Stimulated activated CD8-positive, alpha-beta memory T cell treated with anti-CD3 and anti-CD28 coated beads, Interleukin-7, amount 100 ng/mL, for 48 hours (primary cell): ENCODE measurements at regions not wholly inside any gene's neighbourhood (a gene's known extent, or its start where the extent isn't known, plus 50 kb on each side); places are given as distances from the start of the nearest gene placed in this dataset.
"Not testable (repeated sequence)": the region's sequence is repeated elsewhere in the genome, so short reads cannot be mapped to it uniquely, and the experiment has no call there.

Experiments used
- DNase-seq, 2 donors: peaks; one replicate each; pipeline ENCODE4 v3.0.0-alpha.2; 2020; ENCODE audit warnings: low read depth in 1 of 2; ENCODE audit errors: extremely low read depth in 1 of 2

DNA sequence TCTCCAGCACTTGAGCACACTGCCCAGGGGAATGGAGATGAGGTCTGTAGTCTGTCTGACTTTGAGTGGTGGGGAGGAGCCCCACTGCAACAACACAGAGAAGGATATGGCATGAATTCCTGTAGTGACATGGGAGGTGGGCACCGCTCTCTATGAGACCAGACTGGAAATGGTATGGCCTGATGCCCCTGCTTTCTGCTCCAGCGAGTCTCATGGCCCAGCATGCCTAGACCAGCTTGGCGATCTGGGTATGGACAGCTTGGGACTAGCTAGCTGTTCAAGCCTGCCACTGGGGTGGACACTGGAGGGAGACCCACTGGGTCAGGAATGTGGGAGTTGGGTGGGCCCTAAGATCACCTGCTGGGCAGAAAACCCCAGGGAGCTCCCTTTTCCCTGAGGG, 477.8 kb upstream of the SEL1L start:
- DNase-seq = no peak

DNA sequence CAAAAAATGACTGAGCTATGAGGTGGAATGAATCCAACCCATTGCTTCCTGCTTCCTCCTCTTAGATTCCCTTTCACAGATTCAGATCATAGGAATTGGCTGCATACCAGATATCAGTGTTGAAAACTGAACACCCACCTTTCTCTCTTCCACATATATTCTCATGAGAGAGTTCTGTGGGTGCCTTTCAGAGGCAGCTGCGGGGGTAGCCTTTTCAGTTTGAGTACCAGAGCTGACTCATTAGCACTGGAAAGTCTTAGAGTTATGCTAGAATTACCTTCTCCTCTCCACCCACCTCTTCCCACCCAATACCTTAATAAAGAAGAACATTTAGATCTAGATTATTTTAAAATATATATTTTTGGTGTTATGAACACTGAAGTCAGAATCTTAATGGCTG, 495.4 kb upstream of the SEL1L start:
- DNase-seq = no peak

DNA sequence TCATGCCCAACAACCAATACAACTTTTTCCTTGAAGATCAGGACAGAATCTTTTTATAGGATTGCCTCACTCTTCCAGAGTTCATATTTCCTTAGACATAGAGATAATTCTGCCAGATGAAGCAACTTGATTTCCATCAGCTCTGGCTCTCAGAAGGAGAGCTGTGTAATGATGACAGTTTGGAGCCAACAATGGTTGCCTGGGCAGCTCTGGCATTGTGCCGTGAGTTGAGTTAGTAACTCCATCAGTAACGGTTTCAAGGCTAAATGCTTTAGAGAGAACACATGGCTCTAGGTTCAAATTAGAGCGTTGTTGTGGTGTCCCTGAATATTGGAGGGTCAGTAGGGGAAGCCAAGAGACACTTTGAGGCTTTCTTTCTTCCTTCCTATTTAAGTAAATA, 501.7 kb upstream of the SEL1L start:
- DNase-seq = no peak

DNA sequence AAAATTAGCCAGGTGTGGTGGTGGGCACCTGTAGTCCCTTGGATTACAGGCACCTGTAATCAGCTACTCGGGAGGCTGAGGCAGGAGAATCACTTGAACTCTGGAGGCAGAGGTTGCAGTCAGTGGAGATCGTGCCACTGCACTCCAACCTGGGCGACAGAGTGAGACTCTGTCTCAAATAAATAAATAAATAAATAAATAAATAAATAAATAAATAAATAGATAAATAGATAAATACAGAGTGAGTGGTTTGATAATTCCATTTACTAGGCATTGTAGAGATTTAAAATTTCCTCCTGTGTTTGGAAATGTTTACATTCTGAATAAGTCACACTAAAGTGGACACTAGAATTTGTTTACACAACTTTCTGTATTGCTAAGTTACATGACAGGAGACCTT, 504.4 kb upstream of the SEL1L start:
- DNase-seq = not testable (repeated sequence)

DNA sequence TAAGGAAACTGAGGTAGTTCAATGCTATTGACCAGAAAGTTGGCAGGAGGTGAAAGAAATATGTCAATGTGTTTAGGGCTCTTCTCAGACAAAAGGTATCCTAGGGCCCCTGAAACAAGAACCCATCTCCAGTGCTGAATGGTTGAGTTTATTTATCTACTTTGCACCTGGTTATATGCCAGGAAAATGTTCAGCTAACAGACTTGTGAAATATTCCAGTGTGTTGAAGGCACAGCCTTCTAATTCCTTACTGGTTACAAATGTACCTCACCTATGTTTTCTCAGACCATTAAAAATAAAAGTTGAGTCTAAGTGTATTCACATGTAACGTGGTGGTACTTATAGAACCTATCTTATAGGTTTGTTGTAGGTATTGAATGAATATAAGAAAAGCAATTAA, 511.7 kb upstream of the SEL1L start:
- DNase-seq = no peak

DNA sequence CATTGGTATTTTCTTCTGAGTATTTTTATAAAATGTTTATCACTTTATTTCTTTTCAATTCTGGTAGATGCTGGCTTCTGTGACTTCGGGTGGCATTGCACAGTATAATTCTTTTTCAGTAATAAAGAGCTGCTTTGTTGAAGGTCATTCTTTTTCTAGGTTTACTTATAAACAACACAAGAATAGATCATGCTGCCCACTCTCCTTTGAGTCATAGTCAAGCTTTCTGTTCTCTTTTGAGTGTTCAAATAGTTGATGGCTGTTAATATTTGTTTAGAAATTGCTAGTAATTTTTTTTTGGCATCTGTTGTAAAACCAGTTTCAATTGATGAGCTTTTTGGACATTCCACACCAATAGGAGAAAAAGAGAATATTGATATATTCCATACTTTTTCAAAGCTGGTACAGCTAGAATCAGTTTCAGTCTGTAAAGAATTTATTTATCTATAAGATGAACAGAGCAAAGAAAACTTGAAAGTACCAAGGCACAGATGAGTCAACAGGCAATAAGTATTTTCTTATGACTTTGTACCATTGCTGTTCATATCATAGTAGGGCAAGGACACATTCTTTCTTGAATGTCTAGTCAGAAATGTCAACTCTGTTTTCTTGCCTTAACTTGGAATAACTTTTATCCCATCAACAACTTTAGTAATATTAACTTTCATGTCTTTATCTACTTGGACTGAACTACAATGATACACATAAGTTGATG, 513.0 kb upstream of the SEL1L start:
- DNase-seq = no peak

DNA sequence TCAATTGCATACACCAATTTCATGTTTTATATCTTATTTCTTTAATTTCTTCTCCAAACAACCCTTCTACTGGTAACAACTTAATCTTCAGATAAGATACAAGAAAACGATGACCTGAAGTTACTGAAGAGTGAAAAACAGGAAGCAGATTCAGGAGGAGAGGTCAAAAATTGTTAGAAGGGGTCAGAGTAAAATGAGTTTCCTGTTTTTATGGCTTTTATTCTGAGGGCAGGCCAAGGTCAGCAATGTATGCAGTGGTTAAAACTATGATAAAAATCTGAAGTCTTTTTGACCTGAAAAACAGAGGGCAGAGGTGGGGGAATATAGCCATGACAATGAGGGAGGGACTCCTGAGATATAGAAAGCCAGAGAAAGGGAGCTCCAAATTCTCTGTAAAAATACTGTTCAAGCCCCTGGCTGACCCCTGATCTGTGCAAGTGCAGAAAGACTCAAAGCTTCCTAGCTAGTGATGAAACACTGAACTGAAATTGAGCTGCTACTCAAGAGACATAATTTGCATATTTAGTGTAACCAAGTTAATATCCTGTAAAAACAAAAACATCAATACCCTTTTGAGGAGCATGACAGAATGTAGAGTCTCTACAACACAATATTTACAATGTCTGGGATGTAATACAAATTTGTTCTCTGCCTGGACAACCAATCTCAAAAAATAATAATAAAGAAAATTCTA, 514.3 kb upstream of the SEL1L start:
- DNase-seq = no peak

DNA sequence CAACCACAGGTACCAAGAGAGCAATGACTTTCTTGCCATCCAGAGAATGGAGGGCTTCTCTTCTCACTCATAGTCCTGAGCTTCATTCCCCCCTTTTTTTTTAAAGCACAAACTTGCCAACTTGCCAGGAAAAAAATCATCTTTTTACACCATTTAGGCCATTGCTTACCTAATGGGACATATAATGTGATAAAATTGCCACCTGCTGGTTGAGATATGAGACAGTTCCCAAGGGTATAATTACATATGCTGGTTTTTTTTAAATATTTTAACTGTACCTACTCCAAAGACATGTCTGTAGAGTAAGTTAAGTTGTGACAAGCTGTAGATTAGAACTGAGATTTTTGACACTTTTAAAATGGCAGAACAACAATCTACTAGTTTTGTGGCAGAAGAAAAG, 519.1 kb upstream of the SEL1L start:
- DNase-seq = no peak

DNA sequence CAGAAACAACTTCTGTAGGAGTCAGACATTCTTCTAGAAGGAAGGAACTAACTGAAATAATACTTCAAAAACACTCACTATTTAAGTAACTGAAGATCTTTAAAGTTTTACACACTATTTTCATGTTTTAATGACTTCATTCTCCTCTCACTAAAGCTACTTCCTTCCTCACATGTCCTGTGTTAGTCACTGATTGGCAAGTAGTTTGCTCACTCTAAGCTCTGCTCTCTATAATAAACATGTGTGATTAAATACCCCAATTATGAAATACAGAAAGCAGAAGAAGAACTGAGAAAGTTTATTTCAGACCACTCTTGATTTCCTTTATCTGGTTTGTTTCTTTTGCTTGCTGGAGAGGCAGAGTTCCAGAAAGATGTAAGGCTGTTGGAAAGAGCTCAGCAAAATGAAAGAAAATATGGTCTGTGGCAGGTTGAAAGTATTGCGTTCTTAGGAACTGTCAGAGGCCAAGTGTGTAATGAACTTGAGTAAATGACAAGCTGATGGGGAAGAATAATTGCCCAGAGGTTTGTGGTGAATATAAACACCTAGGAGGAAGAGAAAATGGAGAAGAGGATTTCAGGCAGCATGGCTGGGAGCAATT, 522.0 kb upstream of the SEL1L start:
- DNase-seq = no peak

DNA sequence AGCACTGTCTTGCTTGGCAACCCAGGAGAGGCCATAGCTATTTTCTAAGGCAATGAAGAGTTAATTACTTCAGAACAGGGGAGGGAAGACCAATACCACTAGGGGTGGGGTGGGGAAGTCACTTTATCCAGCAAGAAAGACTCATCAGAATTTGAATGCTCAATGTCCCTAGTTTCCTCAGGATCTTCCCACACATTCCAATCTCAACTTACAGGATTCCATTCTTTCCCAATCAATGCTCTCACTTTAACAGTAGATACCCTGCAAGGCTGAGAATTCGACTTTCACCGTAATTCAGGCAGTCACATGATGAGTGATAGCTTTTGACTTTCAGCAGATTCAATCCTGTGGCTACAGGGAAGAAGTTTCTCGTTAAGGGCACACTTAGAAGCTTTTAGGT, 526.6 kb upstream of the SEL1L start:
- no peak for DNase-seq

DNA sequence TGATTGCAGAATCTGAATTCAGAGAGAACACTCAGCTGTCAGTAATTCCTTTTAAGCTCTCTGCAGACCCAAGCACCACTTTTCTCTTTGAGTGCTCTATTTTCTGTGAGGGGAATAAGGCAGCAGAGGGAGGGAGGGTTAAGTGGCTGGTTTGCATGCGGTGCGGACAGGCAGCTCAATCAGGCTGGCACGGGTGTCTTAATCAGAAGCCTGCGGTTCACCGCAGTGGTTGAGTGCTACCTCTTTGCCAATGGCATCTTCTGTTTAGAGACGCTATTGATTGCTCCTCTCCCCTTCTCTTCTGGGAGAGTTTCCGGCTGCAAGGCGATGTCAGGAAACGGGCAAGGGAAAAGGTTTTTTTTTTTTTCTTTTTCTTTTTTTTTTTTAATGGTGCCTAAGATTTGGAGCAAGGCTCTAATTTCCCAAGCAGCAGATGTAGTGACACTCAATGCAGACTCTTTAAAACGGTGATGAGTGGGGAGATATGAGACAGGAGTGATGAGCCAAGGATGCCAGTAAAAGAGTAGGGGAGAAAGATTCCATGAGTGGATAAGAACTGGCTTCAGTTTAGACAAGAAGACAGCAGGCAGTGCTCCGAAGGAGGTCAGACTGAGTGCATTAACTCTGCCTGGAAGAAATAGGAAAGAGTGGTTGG, 533.7 kb upstream of the SEL1L start:
- no peak for DNase-seq

DNA sequence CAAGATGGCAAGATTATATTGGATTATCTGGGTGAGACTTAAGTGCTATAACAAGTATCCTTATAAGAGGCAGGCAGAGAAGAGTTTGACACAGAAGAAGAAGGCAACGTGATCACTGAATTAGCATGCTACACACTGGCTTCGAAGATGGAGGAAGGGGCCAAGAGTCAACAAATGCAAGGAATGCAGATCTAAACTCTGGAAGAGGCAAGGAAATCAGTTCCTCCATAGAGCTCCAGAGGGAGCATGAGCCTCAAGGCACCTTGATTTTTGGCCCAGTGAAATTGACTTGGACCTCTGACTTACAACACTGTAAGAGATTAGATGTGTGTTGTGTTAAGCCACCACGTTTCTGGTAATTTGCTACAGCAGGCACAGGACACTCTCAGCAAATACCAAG, 536.4 kb upstream of the SEL1L start:
- no peak for DNase-seq

DNA sequence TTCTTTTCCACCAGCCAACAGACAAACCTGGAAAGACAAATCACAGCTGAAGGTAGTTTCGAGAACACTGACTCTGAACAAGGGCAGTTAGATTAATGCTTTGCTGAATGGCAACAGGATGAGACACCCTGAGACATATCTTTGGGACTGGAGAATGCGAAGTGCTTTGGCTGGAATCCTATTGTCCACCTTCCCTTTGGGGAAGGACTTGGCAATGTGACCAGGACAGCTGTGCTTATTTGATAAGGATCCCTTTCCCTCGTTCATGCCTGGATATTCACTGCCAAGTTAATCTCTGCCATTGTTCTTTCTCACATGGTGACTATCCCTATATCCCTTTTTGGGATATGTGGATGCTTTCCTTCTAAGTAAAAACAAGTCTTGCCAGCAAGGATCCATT, 537.1 kb upstream of the SEL1L start:
- no peak for DNase-seq

DNA sequence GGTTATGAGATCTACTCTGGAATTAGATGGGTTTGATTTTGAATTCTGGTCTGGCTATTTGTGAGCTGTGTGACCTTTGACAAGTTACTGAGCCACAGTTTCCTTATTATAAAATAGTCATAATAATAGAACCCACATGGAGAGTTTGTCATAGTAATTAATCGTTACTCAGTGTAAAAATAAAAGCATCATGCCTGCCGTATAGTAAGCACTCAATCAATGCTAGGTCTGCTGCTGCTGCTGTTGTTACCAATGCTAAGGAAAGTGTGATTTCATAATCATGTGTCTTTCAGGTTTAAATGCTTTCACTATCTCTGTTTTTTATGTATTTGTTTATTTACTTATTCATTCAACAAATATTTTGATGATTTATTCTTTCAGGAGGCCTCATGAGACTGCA, 539.9 kb upstream of the SEL1L start:
- no peak for DNase-seq

DNA sequence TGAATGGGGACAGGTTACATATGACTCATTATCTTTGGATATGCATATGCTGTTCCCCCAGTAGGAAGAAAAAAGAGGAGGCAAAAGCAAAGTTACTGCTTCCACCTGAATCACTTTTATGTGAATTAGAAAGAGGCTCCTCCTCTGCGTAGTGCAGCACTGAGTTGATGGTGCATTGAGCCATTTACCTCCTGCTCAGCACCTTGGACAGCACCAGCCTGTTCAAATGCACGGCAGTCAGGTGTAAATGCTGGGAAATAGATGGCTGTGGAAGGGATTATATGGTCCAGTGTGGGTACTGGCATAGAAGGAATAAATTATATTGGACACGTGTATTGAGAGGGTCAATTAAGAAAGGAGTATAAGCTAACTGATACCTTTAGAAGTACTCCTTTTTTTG, 541.9 kb upstream of the SEL1L start:
- DNase-seq = no peak

DNA sequence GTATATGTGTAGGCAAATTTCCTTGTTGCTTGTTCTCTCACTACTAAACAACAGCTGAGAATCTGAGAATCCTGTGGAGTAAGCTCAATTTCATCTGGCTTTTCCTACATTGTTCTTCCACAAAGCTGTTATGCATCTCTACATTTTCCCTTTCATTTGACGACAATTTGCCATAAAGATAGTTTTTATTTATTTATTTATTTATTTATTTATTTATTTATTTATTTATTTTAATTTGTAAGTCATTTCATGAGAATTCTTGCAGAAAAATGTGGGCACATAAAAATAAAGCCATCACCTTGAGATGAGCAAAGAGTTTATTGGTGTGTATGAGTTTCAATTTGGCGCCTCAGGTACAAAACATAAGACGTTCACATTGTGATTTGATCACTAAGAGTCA, 545.9 kb upstream of the SEL1L start:
- no peak for DNase-seq

DNA sequence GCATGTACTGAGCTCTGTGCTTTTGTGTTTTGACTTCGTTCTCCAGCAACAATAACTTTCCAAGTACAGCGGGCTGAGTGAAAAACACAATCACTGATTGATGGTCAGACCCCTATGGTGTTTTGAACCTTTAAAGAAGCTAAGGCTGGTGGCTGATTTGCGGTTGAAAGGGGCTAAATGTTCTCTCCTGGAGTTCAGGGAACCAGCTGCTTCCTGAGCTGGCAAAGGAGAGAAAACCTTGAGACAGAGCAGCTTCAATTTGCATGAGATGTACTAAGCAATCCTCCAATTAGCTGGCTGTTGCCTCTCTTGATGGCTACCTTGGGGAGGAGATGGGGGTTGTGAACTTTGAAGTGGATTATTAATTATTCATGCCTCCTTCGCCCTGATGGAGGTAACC, 546.7 kb upstream of the SEL1L start:
- DNase-seq = no peak

DNA sequence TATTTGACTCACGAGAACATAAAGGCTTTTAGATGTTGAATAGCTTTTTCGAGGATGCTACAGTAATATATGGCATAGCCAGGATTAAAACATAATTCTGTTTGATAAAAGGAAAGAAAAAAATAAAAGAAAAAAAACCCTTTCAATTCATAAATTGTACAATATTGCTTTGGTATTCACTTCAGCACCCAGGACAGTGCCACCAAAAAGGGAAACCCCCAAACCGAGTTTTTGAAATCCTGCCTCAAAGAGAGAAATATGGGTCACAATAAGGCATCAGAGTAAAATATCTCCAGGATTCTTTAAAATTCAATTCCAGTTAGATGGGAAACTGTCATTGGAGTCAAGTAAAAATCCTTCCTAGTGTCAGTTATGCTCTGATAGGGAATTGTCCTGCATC, 551.2 kb upstream of the SEL1L start:
- DNase-seq = no peak

DNA sequence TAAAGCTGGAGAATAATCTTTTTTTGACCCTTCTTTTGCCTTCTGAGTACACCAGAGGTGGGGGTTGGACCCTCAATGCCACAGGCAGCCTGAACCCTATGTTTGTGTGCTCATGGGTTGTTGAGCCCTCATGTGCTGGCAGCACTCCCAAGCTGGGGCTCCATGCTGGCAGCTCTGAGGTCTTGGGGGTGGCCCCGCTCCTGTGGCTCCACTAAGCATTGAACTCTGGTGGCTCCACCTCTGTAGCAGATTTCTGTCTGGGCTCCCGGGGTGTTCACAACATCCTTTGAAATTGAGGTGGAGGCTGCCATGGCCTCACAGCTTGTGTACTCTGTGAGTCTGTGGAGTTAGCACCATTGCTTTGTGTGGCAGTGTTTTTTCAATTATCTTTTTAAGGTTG, 557.4 kb upstream of the SEL1L start:
- no peak for DNase-seq

DNA sequence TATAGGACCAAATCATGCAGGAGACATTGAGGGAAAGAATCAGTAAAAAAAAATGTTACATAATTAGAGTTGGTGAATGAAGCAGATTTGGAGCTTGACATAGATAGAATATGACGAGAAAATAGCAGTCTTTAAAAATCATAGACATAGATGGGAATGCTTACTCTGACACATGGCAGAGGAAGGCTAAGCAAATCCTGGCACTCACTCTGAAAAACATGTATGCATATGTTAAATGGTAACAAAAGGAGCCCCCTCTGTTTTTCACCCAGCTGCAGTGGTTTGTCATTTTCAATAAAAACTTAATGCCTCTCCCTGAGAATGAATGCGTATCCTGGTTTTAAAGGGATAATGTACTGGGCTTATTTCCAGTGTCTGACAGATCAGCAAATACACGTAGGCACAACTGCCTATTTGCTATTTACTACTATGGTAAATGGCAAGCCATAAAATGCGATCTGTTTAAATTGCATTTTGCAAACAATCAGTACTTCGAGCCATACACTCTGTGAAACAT, 561.2 kb upstream of the SEL1L start:
- no peak for DNase-seq

DNA sequence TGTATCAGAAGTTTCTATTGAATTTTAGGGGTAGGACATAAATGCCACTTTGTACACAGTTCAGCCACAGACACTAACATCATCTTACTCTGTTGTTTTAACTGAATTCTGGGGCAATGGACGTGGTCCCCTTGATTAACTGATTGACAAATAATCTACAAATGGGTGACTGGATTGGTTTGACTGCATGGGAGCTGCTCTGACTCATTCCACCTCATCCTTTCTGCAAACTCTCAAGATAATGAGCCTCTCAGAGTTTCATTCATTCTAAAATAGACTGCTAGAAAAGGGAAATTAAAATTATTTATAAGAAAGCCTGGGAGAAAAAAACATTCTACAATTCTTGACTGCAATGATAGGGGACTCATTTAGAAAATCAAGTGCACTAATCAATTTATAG, 570.4 kb upstream of the SEL1L start:
- no peak for DNase-seq
